ENCODE measurements at regions not wholly inside any gene's neighbourhood (a gene's known extent, or its start where the extent isn't known, plus 50 kb on each side); places are given as distances from the start of the nearest gene placed in this dataset.

DNA sequence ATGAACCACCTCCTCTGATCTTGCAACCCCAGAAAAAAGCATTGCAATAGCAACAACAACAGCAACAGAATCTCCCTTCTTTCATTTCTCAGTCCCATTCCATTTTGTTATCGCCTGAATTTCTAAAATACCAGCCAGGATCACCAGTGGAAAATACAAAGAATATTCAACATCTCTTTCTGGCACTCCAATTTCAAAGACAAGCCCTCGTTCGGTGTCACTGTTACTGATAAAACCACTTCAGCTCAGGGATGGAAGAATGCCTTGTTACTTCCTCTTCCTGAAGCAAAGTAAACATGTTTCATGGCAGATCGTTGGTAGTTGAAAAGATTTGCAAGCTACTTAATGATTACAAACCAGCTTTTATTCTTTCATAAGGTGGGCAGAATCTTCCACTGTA lies 94.0 kb upstream of the SPTLC3 start:
- no peak for TF ChIP-seq POLR2A (IDR thresholded peaks at IDR 0.05)
- TF ChIP-seq, protein P1, sequence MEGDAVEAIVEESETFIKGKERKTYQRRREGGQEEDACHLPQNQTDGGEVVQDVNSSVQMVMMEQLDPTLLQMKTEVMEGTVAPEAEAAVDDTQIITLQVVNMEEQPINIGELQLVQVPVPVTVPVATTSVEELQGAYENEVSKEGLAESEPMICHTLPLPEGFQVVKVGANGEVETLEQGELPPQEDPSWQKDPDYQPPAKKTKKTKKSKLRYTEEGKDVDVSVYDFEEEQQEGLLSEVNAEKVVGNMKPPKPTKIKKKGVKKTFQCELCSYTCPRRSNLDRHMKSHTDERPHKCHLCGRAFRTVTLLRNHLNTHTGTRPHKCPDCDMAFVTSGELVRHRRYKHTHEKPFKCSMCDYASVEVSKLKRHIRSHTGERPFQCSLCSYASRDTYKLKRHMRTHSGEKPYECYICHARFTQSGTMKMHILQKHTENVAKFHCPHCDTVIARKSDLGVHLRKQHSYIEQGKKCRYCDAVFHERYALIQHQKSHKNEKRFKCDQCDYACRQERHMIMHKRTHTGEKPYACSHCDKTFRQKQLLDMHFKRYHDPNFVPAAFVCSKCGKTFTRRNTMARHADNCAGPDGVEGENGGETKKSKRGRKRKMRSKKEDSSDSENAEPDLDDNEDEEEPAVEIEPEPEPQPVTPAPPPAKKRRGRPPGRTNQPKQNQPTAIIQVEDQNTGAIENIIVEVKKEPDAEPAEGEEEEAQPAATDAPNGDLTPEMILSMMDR (IDR thresholded peaks at IDR 0.05 in 4 of 5, conservative IDR thresholded peaks at IDR 0.05 in 1 of 5) = no peak
